Tibial nerve (tissue), 4 donors: ENCODE measurements at regions not wholly inside any gene's neighbourhood (a gene's known extent, or its start where the extent isn't known, plus 50 kb on each side); places are given as distances from the start of the nearest gene placed in this dataset.

Experiments used
- DNase-seq, 2 donors: peaks; one replicate each; pipeline ENCODE4 v3.0.0-alpha.2; 2019; ENCODE audit warnings: low spot score in 2 of 2
- H3K27ac ChIP-seq, 4 donors: fragments of 200-600 bp; sonication (generic) in 3 of 4; one replicate each; pipeline ENCODE4 v1.5.1; 2017 to 2019; ENCODE audit warnings: mild to moderate bottlenecking in 1 of 4
- H3K27me3 ChIP-seq, 2 donors: fragments of 200-600 bp; sonication (generic) in 1 of 2; one replicate each; pipeline versions ENCODE4 v1.5.1 to v1.6.0; 2017 to 2019
- H3K36me3 ChIP-seq, 3 donors: fragments of 200-600 bp; sonication (generic); one replicate each; pipeline ENCODE4 v1.5.1; 2018 to 2019
- H3K4me1 ChIP-seq, 4 donors: fragments of 200-600 bp; sonication (generic) in 3 of 4; one replicate each; pipeline ENCODE4 v1.5.1; 2017 to 2019
- H3K4me3 ChIP-seq, 4 donors: fragments of 200-600 bp; sonication (generic) in 3 of 4; one replicate each; pipeline ENCODE4 v1.5.1; 2017 to 2019; ENCODE audit warnings: mild to moderate bottlenecking in 1 of 4, moderate library complexity in 1 of 4
- H3K9me3 ChIP-seq, 4 donors: fragments of 200-600 bp; sonication (generic) in 3 of 4; one replicate each; pipeline ENCODE4 v1.5.1; 2017 to 2019
- EP300 ChIP-seq, 2 donors: sonication (generic); formaldehyde crosslinking; IDR thresholded peaks; one replicate each; pipeline ENCODE4 v1.6.1; 2017; ENCODE audit warnings: antibody characterized with exemption in 2 of 2, mild to moderate bottlenecking in 1 of 2
- POLR2A ChIP-seq, 2 donors: fragments of 450-650 bp; IDR thresholded peaks; one replicate each; pipeline ENCODE4 v1.6.1; 2017; ENCODE audit warnings: antibody characterized with exemption in 2 of 2, mild to moderate bottlenecking in 2 of 2, moderate library complexity in 2 of 2
- WGBS, 2 donors: methylation state at CpG; one replicate each; pipeline ENCODE4 v1.1.5; 2018; 5-methylcytosine and 5-hydroxymethylcytosine counted together
- TF ChIP-seq, protein P1 (sequence below), 5 experiments: fragments of 200-600 bp in 3 of 5; fragments of 450-650 bp in 2 of 5; sonication (generic) in 3 of 5; IDR thresholded peaks; one replicate each; pipeline ENCODE4 v1.5.1; 2016 to 2019; ENCODE audit warnings: antibody characterized with exemption in 5 of 5, mild to moderate bottlenecking in 3 of 5, moderate library complexity in 2 of 5

- DNase-seq, result no peak
- Histone ChIP-seq H3K27me3 (no peaks in the 10 kb centered on the region), H3K27ac (no peak overlapping the region), H3K4me3 (no peak overlapping the region), H3K36me3 (no peaks in the 10 kb centered on the region), H3K4me1 (peaks cover 0 to 25% (median 0%) of the 10 kb centered on the region in 4 donors), H3K9me3 (no peaks in the 10 kb centered on the region)
- TF ChIP-seq POLR2A (IDR thresholded peaks at IDR 0.05) (no peak), EP300 (IDR thresholded peaks at IDR 0.05) (no peak)
- TF ChIP-seq, protein P1, sequence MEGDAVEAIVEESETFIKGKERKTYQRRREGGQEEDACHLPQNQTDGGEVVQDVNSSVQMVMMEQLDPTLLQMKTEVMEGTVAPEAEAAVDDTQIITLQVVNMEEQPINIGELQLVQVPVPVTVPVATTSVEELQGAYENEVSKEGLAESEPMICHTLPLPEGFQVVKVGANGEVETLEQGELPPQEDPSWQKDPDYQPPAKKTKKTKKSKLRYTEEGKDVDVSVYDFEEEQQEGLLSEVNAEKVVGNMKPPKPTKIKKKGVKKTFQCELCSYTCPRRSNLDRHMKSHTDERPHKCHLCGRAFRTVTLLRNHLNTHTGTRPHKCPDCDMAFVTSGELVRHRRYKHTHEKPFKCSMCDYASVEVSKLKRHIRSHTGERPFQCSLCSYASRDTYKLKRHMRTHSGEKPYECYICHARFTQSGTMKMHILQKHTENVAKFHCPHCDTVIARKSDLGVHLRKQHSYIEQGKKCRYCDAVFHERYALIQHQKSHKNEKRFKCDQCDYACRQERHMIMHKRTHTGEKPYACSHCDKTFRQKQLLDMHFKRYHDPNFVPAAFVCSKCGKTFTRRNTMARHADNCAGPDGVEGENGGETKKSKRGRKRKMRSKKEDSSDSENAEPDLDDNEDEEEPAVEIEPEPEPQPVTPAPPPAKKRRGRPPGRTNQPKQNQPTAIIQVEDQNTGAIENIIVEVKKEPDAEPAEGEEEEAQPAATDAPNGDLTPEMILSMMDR (IDR thresholded peaks at IDR 0.05), result no peak
- 59 to 60% methylated on average over 1 of the region's 1 CpG for WGBS, 2 donors
Measured at GRCh38 chr14:82854901-82855300, 1321.2 kb upstream of the SEL1L start.

DNA sequence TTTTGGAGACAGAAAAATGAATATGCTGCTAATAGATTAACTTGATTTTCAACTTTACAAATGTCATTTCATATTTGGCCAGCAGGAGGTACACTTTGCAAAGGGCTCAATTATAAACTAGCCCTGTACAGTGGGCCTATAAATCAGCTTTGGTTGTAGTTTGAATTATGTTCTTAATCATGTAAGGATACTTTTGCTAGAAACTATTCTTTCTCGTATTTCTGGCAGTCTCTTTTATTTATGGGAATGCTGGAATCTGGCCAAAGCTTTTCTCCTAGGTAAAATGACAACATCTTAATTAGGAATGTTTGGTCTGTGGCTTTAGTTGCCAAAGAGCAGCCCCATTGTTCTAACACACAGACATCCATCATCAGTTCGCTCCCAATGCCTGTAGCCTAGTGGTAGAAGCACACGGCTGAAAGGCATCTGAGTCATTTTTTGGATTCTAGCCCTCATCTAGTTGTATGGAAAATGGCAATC lies 1322.3 kb upstream of the SEL1L start:
- no peak for DNase-seq
- no peaks in the 10 kb centered on the region for H3K36me3 ChIP-seq
- no peaks in the 10 kb centered on the region for H3K27me3 ChIP-seq
- H3K27ac ChIP-seq, result peak overlapping the region in 1 of 4 donors; percentile 12
- TF ChIP-seq EP300 (IDR thresholded peaks at IDR 0.05) (no peak), POLR2A (IDR thresholded peaks at IDR 0.05) (no peak)
- TF ChIP-seq, protein P1 (IDR thresholded peaks at IDR 0.05), result peak; percentile 21 to 33 (median 27)
- H3K4me1 ChIP-seq, result peaks cover 0 to 25% (median 0%) of the 10 kb centered on the region in 4 donors
- H3K9me3 ChIP-seq, result no peaks in the 10 kb centered on the region
- 39 to 40% methylated on average over 3 of the region's 3 CpGs for WGBS, 2 donors
- no peak overlapping the region for H3K4me3 ChIP-seq

DNA sequence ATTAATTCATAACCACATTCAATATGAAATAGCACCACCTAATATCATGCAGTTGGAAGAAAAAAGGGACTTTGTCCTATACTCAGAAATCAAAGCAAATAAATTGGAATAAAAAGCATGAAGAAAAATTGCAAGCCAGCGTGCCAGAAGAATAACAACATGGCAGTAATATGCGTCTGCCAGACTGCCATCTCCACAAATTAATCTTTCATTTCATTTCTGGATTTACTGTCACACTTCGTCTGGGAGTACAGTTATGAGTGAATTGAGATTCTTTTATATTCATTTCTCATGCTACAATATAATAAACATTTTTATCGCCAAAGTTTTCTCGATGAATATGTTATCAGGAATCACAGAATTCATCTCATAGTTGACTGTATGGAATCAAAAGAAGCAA lies 1327.7 kb upstream of the SEL1L start:
- DNase-seq, result no peak
- Histone ChIP-seq H3K4me3 (no peak overlapping the region), H3K27ac (no peak overlapping the region), H3K27me3 (no peaks in the 10 kb centered on the region), H3K9me3 (peaks cover 0 to 9% (median 0%) of the 10 kb centered on the region in 4 donors), H3K4me1 (no peaks in the 10 kb centered on the region), H3K36me3 (no peaks in the 10 kb centered on the region)
- 84 to 86% methylated on average over 5 of the region's 5 CpGs for WGBS, 2 donors
- TF ChIP-seq EP300 (IDR thresholded peaks at IDR 0.05) (no peak), POLR2A (IDR thresholded peaks at IDR 0.05) (no peak)
- TF ChIP-seq, protein P1 (IDR thresholded peaks at IDR 0.05), result no peak

DNA sequence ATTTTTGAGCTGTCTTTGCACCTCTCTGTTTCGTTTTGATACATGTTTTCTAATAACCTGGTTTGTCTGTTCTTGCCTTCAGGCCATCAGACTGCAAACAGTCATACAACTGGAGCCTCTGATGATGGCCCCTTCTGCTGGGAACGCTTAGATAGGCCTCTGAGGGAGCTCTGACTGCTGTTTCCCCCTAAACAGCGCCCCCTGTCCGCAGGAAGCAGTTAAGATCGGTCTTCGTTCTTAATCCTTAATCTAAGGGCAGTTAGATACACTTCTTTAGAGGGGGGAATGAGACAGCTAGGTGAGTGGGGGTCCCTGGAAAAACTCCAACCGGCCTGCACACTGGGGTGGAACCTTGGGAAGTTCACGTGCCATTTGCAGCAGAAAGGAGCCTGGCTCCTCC lies 1338.8 kb upstream of the SEL1L start:
- WGBS, 2 donors, result 57 to 64% methylated on average over 8 of the region's 8 CpGs

GRCh38 chr14:82878951-82879350 lies 1345.3 kb upstream of the SEL1L start:
- Histone ChIP-seq H3K9me3 (no peaks in the 10 kb centered on the region), H3K27ac (no peak overlapping the region), H3K4me3 (no peak overlapping the region), H3K36me3 (no peaks in the 10 kb centered on the region), H3K27me3 (no peaks in the 10 kb centered on the region), H3K4me1 (no peaks in the 10 kb centered on the region)
- 60 to 68% methylated on average over 3 of the region's 3 CpGs for WGBS, 2 donors
- TF ChIP-seq EP300 (IDR thresholded peaks at IDR 0.05), result no peak
- no peak for TF ChIP-seq POLR2A (IDR thresholded peaks at IDR 0.05)
- TF ChIP-seq, protein P1 (IDR thresholded peaks at IDR 0.05), result no peak
- no peak for DNase-seq

More for the DNA sequence above, 1338.8 kb upstream of the SEL1L start:
- no peaks in the 10 kb centered on the region for H3K9me3 ChIP-seq
- no peak for DNase-seq
- no peaks in the 10 kb centered on the region for H3K36me3 ChIP-seq
- H3K27me3 ChIP-seq, result no peaks in the 10 kb centered on the region
- TF ChIP-seq EP300 (IDR thresholded peaks at IDR 0.05) (no peak), POLR2A (IDR thresholded peaks at IDR 0.05) (no peak)
- TF ChIP-seq, protein P1 (IDR thresholded peaks at IDR 0.05), result no peak
- H3K27ac ChIP-seq, result no peak overlapping the region
- H3K4me3 ChIP-seq, result no peak overlapping the region
- H3K4me1 ChIP-seq, result no peaks in the 10 kb centered on the region
